ENCODE measurements at regions not wholly inside any gene's neighbourhood (a gene's known extent, or its start where the extent isn't known, plus 50 kb on each side); places are given as distances from the start of the nearest gene placed in this dataset.

DNA sequence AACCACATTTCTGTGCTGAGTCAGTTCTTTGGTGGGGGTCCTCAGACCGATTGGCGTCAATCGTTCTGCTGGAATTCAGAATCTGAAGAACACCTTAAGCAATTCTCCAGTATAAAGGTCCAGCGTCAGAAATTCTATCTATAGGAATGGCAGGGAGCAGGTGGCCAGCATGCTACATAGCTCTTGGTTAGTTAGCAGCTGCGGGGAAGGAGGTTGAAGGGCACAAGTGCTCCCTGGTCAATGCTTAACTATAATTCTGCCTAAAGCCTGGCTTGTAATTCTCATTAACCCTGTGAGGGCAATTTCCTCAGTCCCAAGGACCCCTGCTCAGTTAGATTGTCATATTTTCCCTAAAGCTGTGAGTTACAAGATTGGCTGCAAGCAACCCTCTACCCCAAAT lies 54.3 kb upstream of the GALNT2 start:
- no peak for TF ChIP-seq EP300 (IDR thresholded peaks at IDR 0.05; ENCODE audit: low read depth)
- TF ChIP-seq, protein P1, sequence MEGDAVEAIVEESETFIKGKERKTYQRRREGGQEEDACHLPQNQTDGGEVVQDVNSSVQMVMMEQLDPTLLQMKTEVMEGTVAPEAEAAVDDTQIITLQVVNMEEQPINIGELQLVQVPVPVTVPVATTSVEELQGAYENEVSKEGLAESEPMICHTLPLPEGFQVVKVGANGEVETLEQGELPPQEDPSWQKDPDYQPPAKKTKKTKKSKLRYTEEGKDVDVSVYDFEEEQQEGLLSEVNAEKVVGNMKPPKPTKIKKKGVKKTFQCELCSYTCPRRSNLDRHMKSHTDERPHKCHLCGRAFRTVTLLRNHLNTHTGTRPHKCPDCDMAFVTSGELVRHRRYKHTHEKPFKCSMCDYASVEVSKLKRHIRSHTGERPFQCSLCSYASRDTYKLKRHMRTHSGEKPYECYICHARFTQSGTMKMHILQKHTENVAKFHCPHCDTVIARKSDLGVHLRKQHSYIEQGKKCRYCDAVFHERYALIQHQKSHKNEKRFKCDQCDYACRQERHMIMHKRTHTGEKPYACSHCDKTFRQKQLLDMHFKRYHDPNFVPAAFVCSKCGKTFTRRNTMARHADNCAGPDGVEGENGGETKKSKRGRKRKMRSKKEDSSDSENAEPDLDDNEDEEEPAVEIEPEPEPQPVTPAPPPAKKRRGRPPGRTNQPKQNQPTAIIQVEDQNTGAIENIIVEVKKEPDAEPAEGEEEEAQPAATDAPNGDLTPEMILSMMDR (IDR thresholded peaks at IDR 0.05) = no peak
- no peak for TF ChIP-seq POLR2AphosphoS5 (IDR thresholded peaks at IDR 0.05)
- no peak for TF ChIP-seq POLR2A (IDR thresholded peaks at IDR 0.05)
